ENCODE measurements at regions not wholly inside any gene's neighbourhood (a gene's known extent, or its start where the extent isn't known, plus 50 kb on each side); places are given as distances from the start of the nearest gene placed in this dataset.

- no peak overlapping the region for H2AFZ ChIP-seq
- no peak overlapping the region for H3K4me3 Mint-ChIP-seq
- no peak overlapping the region for H3K27ac ChIP-seq (ENCODE audit: low read depth)
- H3K36me3 ChIP-seq (ENCODE audit: insufficient read depth) = no peaks in the 10 kb centered on the region
- H3K27me3 ChIP-seq (ENCODE audit: insufficient read depth) = no peaks in the 10 kb centered on the region
- no peaks in the 10 kb centered on the region for H3K4me1 ChIP-seq (ENCODE audit: insufficient read depth)
- H3K4me3 ChIP-seq = no peak overlapping the region
- no peaks in the 10 kb centered on the region for H3F3A ChIP-seq (replicated peaks; ENCODE audit: low read depth)
- no peaks in the 10 kb centered on the region for H3K27me3 Mint-ChIP-seq (ENCODE audit: insufficient read depth, low read depth, poor library complexity)
- H3K27ac Mint-ChIP-seq = no peak overlapping the region
- TF ChIP-seq CREB1 (CRISPR knock-in tag; IDR thresholded peaks at IDR 0.05; ENCODE audit: low read depth) = no peak
- TF ChIP-seq JUNB (IDR thresholded peaks at IDR 0.05; ENCODE audit: unreplicated experiment) = no peak
- no peak for TF ChIP-seq REST (IDR thresholded peaks at IDR 0.05; ENCODE audit: unreplicated experiment)
- TF ChIP-seq POLR2AphosphoS5 (IDR thresholded peaks at IDR 0.05; ENCODE audit: low read depth) = no peak
- no peak for TF ChIP-seq EZH2phosphoT487 (IDR thresholded peaks at IDR 0.05; ENCODE audit: unreplicated experiment)
- TF ChIP-seq ZNF114 (CRISPR knock-in tag; IDR thresholded peaks at IDR 0.05) = no peak
- TF ChIP-seq CTCF (conservative IDR thresholded peaks at IDR 0.05; ENCODE audit: low read depth in 2 of 2) = no peak
- TF ChIP-seq ZNF462 (CRISPR knock-in tag; IDR thresholded peaks at IDR 0.05) = no peak
- TF ChIP-seq NANOG (IDR thresholded peaks at IDR 0.05; ENCODE audit: borderline replicate concordance) = no peak
- no peak for TF ChIP-seq EZH2 (IDR thresholded peaks at IDR 0.05; ENCODE audit: low read depth, unreplicated experiment)
- no peak for TF ChIP-seq STAT1 (IDR thresholded peaks at IDR 0.05; ENCODE audit: unreplicated experiment)
- TF ChIP-seq ZNF331 (CRISPR knock-in tag; IDR thresholded peaks at IDR 0.05; ENCODE audit: low read depth) = no peak
- TF ChIP-seq ETS1 (IDR thresholded peaks at IDR 0.05) = no peak
- no peak overlapping the region for H3K4me2 ChIP-seq
- no peaks in the 10 kb centered on the region for H4K20me1 ChIP-seq (replicated peaks; ENCODE audit: insufficient read depth)
- DNase-seq (ENCODE audit: low spot score) = no peak
- no peaks in the 10 kb centered on the region for H3K79me2 ChIP-seq (replicated peaks; ENCODE audit: insufficient read depth)
- peaks cover 71% of the 10 kb centered on the region for H3K9me3 Mint-ChIP-seq
- H3K36me3 Mint-ChIP-seq (ENCODE audit: low read depth) = no peaks in the 10 kb centered on the region; the same call in 2 of the 3 replicates
- ATAC-seq = no peak
- H3K4me1 Mint-ChIP-seq = no peaks in the 10 kb centered on the region
- H3K9me2 ChIP-seq (ENCODE audit: insufficient read depth) = no peaks in the 10 kb centered on the region
These were observed 1571.3 kb downstream of the TSPY10 start for GRCh38 chrY:11099004-11099403.
